VCaP (cell line): ENCODE measurements at regions not wholly inside any gene's neighbourhood (a gene's known extent, or its start where the extent isn't known, plus 50 kb on each side); places are given as distances from the start of the nearest gene placed in this dataset.

Experiments used
- H3K27ac ChIP-seq: fragments of 450-650 bp; 2 replicates; pipeline ENCODE4 v1.5.1; 2017
- CTCF ChIP-seq: fragments of 450-650 bp; conservative IDR thresholded peaks from 2 replicates; pipeline ENCODE4 v1.5.1; 2017; ENCODE audit warnings: mild to moderate bottlenecking, moderate library complexity

GRCh38 chrX:109831326-109831985 lies 98.4 kb upstream of the ACSL4 start:
- TF ChIP-seq CTCF: no peak
- H3K27ac ChIP-seq: no peak overlapping the region

GRCh38 chrX:109839694-109840567 lies 106.9 kb upstream of the ACSL4 start:
- TF ChIP-seq CTCF: no peak
- no peak overlapping the region for H3K27ac ChIP-seq

- no peak overlapping the region for H3K27ac ChIP-seq
- TF ChIP-seq CTCF: no peak
These were observed 107.5 kb upstream of the ACSL4 start for GRCh38 chrX:109840585-109840984.

GRCh38 chrX:109841257-109841656 lies 108.2 kb upstream of the ACSL4 start:
- no peak for TF ChIP-seq CTCF

GRCh38 chrX:109841869-109842579 lies 109.0 kb upstream of the ACSL4 start:
- H3K27ac ChIP-seq: no peak overlapping the region

More at GRCh38 chrX:109841257-109841656, 108.2 kb upstream of the ACSL4 start:
- H3K27ac ChIP-seq: no peak overlapping the region

GRCh38 chrX:109842611-109843010 lies 109.6 kb upstream of the ACSL4 start:
- no peak overlapping the region for H3K27ac ChIP-seq
- TF ChIP-seq CTCF: no peak

More at GRCh38 chrX:109841869-109842579, 109.0 kb upstream of the ACSL4 start:
- TF ChIP-seq CTCF: no peak
